HK-2 (cell line): ENCODE measurements at regions not wholly inside any gene's neighbourhood (a gene's known extent, or its start where the extent isn't known, plus 50 kb on each side); places are given as distances from the start of the nearest gene placed in this dataset.
"Not testable (repeated sequence)": the region's sequence is repeated elsewhere in the genome, so short reads cannot be mapped to it uniquely, and the experiment has no call there.

Experiments
- DNase-seq: peaks from one replicate; pipeline ENCODE4 v3.0.0-alpha.2; 2018; ENCODE audit not compliant: unreplicated experiment

- no peak for DNase-seq
Measured at GRCh38 chr2:16393500-16394071, 272.0 kb downstream of the CYRIA start.

GRCh38 chr2:16392647-16393499 is 272.8 kb downstream of the CYRIA start:
- DNase-seq, result no peak

- DNase-seq, result no peak
Measured at GRCh38 chr2:16391986-16392385, 273.6 kb downstream of the CYRIA start.

GRCh38 chr2:16390561-16390960 is 275.1 kb downstream of the CYRIA start:
- DNase-seq, result no peak

GRCh38 chr2:16389611-16390010 is 276.0 kb downstream of the CYRIA start:
- no peak for DNase-seq

- DNase-seq, result not testable (repeated sequence)
Measured at GRCh38 chr2:16388199-16388830, 277.3 kb downstream of the CYRIA start.

- no peak for DNase-seq
Measured at GRCh38 chr2:16387461-16387984, 278.1 kb downstream of the CYRIA start.

GRCh38 chr2:16386431-16386830 is 279.2 kb downstream of the CYRIA start:
- DNase-seq, result no peak

GRCh38 chr2:16386031-16386430 is 279.6 kb downstream of the CYRIA start:
- no peak for DNase-seq

GRCh38 chr2:16385341-16385740 is 280.3 kb downstream of the CYRIA start:
- DNase-seq, result no peak

- no peak for DNase-seq
Measured at GRCh38 chr2:16383411-16383810, 282.2 kb downstream of the CYRIA start.

GRCh38 chr2:16382451-16382850 is 283.2 kb downstream of the CYRIA start:
- DNase-seq, result no peak

GRCh38 chr2:16381511-16381910 is 284.1 kb downstream of the CYRIA start:
- DNase-seq, result no peak

- not testable (repeated sequence) for DNase-seq
Measured at GRCh38 chr2:16379901-16380300, 285.7 kb downstream of the CYRIA start.

- not testable (repeated sequence) for DNase-seq
Measured at GRCh38 chr2:16379061-16379460, 286.6 kb downstream of the CYRIA start.

- no peak for DNase-seq
Measured at GRCh38 chr2:16378031-16378430, 287.6 kb downstream of the CYRIA start.

GRCh38 chr2:16375981-16376380 is 289.7 kb downstream of the CYRIA start:
- no peak for DNase-seq

GRCh38 chr2:16375351-16375750 is 290.3 kb downstream of the CYRIA start:
- DNase-seq, result no peak

GRCh38 chr2:16374671-16375070 is 291.0 kb downstream of the CYRIA start:
- no peak for DNase-seq

GRCh38 chr2:16373341-16373740 is 292.3 kb downstream of the CYRIA start:
- DNase-seq, result no peak

GRCh38 chr2:16371751-16372150 is 293.9 kb downstream of the CYRIA start:
- no peak for DNase-seq

GRCh38 chr2:16368951-16369350 is 296.7 kb downstream of the CYRIA start:
- DNase-seq, result no peak

- no peak for DNase-seq
Measured at GRCh38 chr2:16368328-16368727, 297.3 kb downstream of the CYRIA start.
